PFSK-1 (cell line): ENCODE measurements at regions not wholly inside any gene's neighbourhood (a gene's known extent, or its start where the extent isn't known, plus 50 kb on each side); places are given as distances from the start of the nearest gene placed in this dataset.

Experiments
- FOXP2 ChIP-seq: optimal IDR thresholded peaks from 2 replicates; pipeline ENCODE3; 2011; ENCODE audit warnings: borderline replicate concordance, control low read depth, inconsistent platforms; ENCODE audit not compliant: insufficient read depth; ENCODE audit errors: extremely low read length, extremely low read depth
- POLR2AphosphoS5 ChIP-seq: IDR thresholded peaks from 2 replicates; pipeline ENCODE4 v1.6.1; 2012; ENCODE audit warnings: low read depth, mild to moderate bottlenecking, control low read depth, low read length, moderate library complexity
- REST ChIP-seq, 2 experiments: IDR thresholded peaks; 2 replicates each; pipeline versions ENCODE4 v1.6.1 to v1.8.0; 2011 to 2012; ENCODE audit warnings: low read depth in 2 of 2, low read length in 2 of 2, control low read depth in 1 of 2, inconsistent platforms in 1 of 2, mild to moderate bottlenecking in 1 of 2, moderate library complexity in 1 of 2; ENCODE audit not compliant: insufficient read depth in 1 of 2
- SIN3A ChIP-seq: IDR thresholded peaks from 2 replicates; pipeline ENCODE4 v1.6.1; 2012; ENCODE audit warnings: mild to moderate bottlenecking, low read length, moderate library complexity, borderline replicate concordance; ENCODE audit not compliant: insufficient read depth
- TAF1 ChIP-seq: IDR thresholded peaks from 2 replicates; pipeline ENCODE4 v1.6.1; 2012; ENCODE audit warnings: low read length, control low read depth, borderline replicate concordance; ENCODE audit not compliant: insufficient read depth

DNA sequence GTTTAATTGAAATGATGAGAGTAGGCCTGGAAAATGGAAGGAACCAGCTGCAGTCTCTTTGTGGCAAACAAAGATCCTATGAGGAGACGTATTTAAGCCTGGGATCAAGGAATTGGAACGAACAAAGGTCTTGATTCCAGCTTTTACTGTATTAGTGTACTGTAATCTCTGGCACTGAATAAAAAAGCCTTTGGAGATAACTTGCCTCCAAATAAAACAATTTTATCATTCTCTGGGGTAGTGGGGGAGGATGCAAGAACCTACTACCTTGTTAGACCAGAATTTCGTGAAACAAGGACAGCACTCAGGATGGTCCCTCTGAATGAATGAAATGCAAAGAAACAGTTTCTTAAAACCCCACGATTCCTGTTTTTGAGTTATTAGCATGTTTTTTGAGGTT is 134.2 kb downstream of the RWDD3 start:
- TF ChIP-seq REST (IDR thresholded peaks at IDR 0.05; ENCODE audit: insufficient read depth in 1 of 2, low read depth in 2 of 2, low read length in 2 of 2) (no peak), TAF1 (no peak), SIN3A (no peak), POLR2AphosphoS5 (no peak), FOXP2 (no peak)

- TF ChIP-seq REST (IDR thresholded peaks at IDR 0.05; ENCODE audit: insufficient read depth in 1 of 2, low read depth in 2 of 2, low read length in 2 of 2) = no peak
- TF ChIP-seq SIN3A = no peak
- no peak for TF ChIP-seq POLR2AphosphoS5
- TF ChIP-seq TAF1 = no peak
- TF ChIP-seq FOXP2 = no peak
Observed at GRCh38 chr1:95369985-95370690, 136.1 kb downstream of the RWDD3 start.

- TF ChIP-seq TAF1 = no peak
Observed at GRCh38 chr1:95370691-95371562, 136.9 kb downstream of the RWDD3 start.

GRCh38 chr1:95371666-95372282 is 137.8 kb downstream of the RWDD3 start:
- TF ChIP-seq REST (IDR thresholded peaks at IDR 0.05; ENCODE audit: insufficient read depth in 1 of 2, low read depth in 2 of 2, low read length in 2 of 2) (no peak), POLR2AphosphoS5 (no peak), FOXP2 (no peak), TAF1 (no peak), SIN3A (no peak)

DNA sequence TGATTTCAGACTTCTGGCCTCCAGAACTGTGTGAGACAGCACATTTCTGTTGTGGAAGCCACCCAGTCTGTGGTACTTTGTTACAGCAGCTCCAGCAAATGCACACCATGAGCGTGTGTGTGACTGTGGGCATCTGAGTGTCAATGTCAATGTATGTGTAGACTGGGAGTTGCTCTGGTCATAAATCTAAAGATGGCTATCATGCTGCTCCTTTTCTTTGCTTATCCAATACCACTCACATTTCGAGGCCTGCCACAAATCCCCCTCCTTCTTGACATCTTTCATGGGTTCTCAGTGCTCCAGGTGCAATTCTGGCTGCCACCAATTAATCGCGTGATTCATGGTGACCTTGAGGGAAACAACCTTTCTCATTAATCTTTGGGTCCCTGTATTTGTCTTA is 141.2 kb downstream of the RWDD3 start:
- no peak for TF ChIP-seq REST (IDR thresholded peaks at IDR 0.05; ENCODE audit: insufficient read depth in 1 of 2, low read depth in 2 of 2, low read length in 2 of 2)
